HEK293T (cell line): ENCODE measurements at regions not wholly inside any gene's neighbourhood (a gene's known extent, or its start where the extent isn't known, plus 50 kb on each side); places are given as distances from the start of the nearest gene placed in this dataset.

ENCODE experiments used
- CTCF ChIA-PET: fragments of 350-600 bp; formaldehyde crosslinking; extraction: SDS; loops from one replicate; lab custom pipeline; 2021; ENCODE audit warnings: antibody characterized with exemption, inconsistent platforms; lab: Yijun Ruan, JAX
- POLR2A ChIA-PET: fragments of 350-600 bp; formaldehyde crosslinking; extraction: SDS; loops from one replicate; lab custom pipeline; 2020; ENCODE audit warnings: antibody characterized with exemption, inconsistent platforms; lab: Yijun Ruan, JAX
- DNase-seq: peaks from one replicate; pipeline ENCODE4 v3.0.0; 2012; ENCODE audit warnings: mixed read lengths; ENCODE audit errors: extremely low spot score
- ARNT ChIP-seq: fragments of 450-650 bp; IDR thresholded peaks from 2 replicates; pipeline ENCODE4 v1.6.1; 2017; ENCODE audit warnings: mild to moderate bottlenecking
- BHLHE40 ChIP-seq: fragments of 450-650 bp; IDR thresholded peaks from 2 replicates; pipeline ENCODE4 v1.6.1; 2016; ENCODE audit warnings: mild to moderate bottlenecking, moderate library complexity, borderline replicate concordance
- CTBP1 ChIP-seq: fragments of 450-650 bp; IDR thresholded peaks from 2 replicates; pipeline ENCODE4 v1.6.1; 2016; ENCODE audit warnings: borderline replicate concordance
- ELF4 ChIP-seq: fragments of 450-650 bp; IDR thresholded peaks from 2 replicates; pipeline ENCODE4 v1.6.1; 2017; ENCODE audit warnings: antibody characterized with exemption
- FOXA1 ChIP-seq: fragments of 450-650 bp; IDR thresholded peaks from 2 replicates; pipeline ENCODE4 v1.6.1; 2016; ENCODE audit warnings: mild to moderate bottlenecking
- FOXK2 ChIP-seq: fragments of 450-650 bp; IDR thresholded peaks from 2 replicates; pipeline ENCODE4 v1.6.1; 2016; ENCODE audit warnings: mild to moderate bottlenecking
- FOXM1 ChIP-seq: fragments of 450-650 bp; IDR thresholded peaks from 2 replicates; pipeline ENCODE4 v1.6.1; 2017; ENCODE audit warnings: mild to moderate bottlenecking, borderline replicate concordance
- HDGF ChIP-seq: fragments of 450-650 bp; IDR thresholded peaks from 2 replicates; pipeline ENCODE4 v1.6.1; 2017; ENCODE audit warnings: antibody characterized with exemption, borderline replicate concordance
- L3MBTL2 ChIP-seq: fragments of 450-650 bp; conservative IDR thresholded peaks from 2 replicates; pipeline ENCODE4 v1.6.1; 2016; ENCODE audit warnings: mild to moderate bottlenecking
- LEF1 ChIP-seq: fragments of 450-650 bp; IDR thresholded peaks from 2 replicates; pipeline ENCODE4 v1.6.1; 2017; ENCODE audit warnings: mild to moderate bottlenecking, borderline replicate concordance
- NFRKB ChIP-seq: fragments of 450-650 bp; IDR thresholded peaks from 2 replicates; pipeline ENCODE4 v1.6.1; 2016; ENCODE audit warnings: mild to moderate bottlenecking, moderate library complexity
- PKNOX1 ChIP-seq: fragments of 450-650 bp; IDR thresholded peaks from 2 replicates; pipeline ENCODE4 v1.6.1; 2016
- SP1 ChIP-seq: fragments of 450-650 bp; IDR thresholded peaks from 2 replicates; pipeline ENCODE4 v1.6.1; 2017
- SUZ12 ChIP-seq: fragments of 450-650 bp; IDR thresholded peaks from 2 replicates; pipeline ENCODE4 v1.6.1; 2016; ENCODE audit warnings: mild to moderate bottlenecking
- TARDBP ChIP-seq: fragments of 450-650 bp; IDR thresholded peaks from 2 replicates; pipeline ENCODE4 v1.6.1; 2016
- ZNF384 ChIP-seq: fragments of 450-650 bp; IDR thresholded peaks from 2 replicates; pipeline ENCODE4 v1.6.1; 2016

GRCh38 chr4:60209588-60209987, 990.5 kb upstream of the ADGRL3 start:
- no peak for TF ChIP-seq ARNT
- TF ChIP-seq FOXK2 = no peak
- CTCF ChIA-PET = no interaction called here
- DNase-seq = no peak
- POLR2A ChIA-PET = no interaction called here

GRCh38 chr4:60215906-60216305, 984.2 kb upstream of the ADGRL3 start:
- ChIA-PET POLR2A (no interaction called here), CTCF (no interaction called here)
- TF ChIP-seq ELF4 = no peak
- TF ChIP-seq ARNT = no peak
- TF ChIP-seq LEF1 = no peak
- DNase-seq = no peak

- no peak for DNase-seq
- POLR2A ChIA-PET = no interaction called here
- TF ChIP-seq ZNF384 = no peak
- TF ChIP-seq ARNT = no peak
- TF ChIP-seq LEF1 = no peak
- no peak for TF ChIP-seq PKNOX1
- no peak for TF ChIP-seq CTBP1
- TF ChIP-seq FOXM1 = no peak
- CTCF ChIA-PET = no interaction called here
Measured at GRCh38 chr4:60216752-60217151, 983.4 kb upstream of the ADGRL3 start.

GRCh38 chr4:60221866-60222265, 978.3 kb upstream of the ADGRL3 start:
- ChIA-PET CTCF (no interaction called here), POLR2A (no interaction called here)
- no peak for TF ChIP-seq HDGF
- TF ChIP-seq ELF4 = no peak
- no peak for TF ChIP-seq ZNF384
- no peak for TF ChIP-seq L3MBTL2
- no peak for TF ChIP-seq BHLHE40
- TF ChIP-seq PKNOX1 = no peak
- TF ChIP-seq NFRKB = no peak
- no peak for TF ChIP-seq FOXA1
- no peak for TF ChIP-seq LEF1
- DNase-seq = no peak

- CTCF ChIA-PET = no interaction called here
- POLR2A ChIA-PET = no interaction called here
- no peak for TF ChIP-seq ZNF384
- no peak for TF ChIP-seq FOXA1
- no peak for TF ChIP-seq ARNT
- no peak for TF ChIP-seq SUZ12
- DNase-seq = no peak
Measured at GRCh38 chr4:60223208-60223923, 976.8 kb upstream of the ADGRL3 start.

GRCh38 chr4:60241866-60242265, 958.3 kb upstream of the ADGRL3 start:
- no peak for TF ChIP-seq FOXM1
- peak; percentile 48 for TF ChIP-seq PKNOX1
- CTCF ChIA-PET = no interaction called here
- POLR2A ChIA-PET = no interaction called here
- DNase-seq = peak; percentile 17

GRCh38 chr4:60249784-60250183, 950.3 kb upstream of the ADGRL3 start:
- POLR2A ChIA-PET = no interaction called here

More at GRCh38 chr4:60249784-60250183, 950.3 kb upstream of the ADGRL3 start:
- CTCF ChIA-PET = no interaction called here
- no peak for DNase-seq
- TF ChIP-seq L3MBTL2 (no peak), LEF1 (no peak), BHLHE40 (no peak), ELF4 (no peak), ARNT (no peak), SP1 (no peak), PKNOX1 (no peak), TARDBP (no peak)
